Astrocyte (in vitro differentiated cells and primary cell): ENCODE measurements at regions not wholly inside any gene's neighbourhood (a gene's known extent, or its start where the extent isn't known, plus 50 kb on each side); places are given as distances from the start of the nearest gene placed in this dataset.

Experiments
- EZH2 ChIP-seq: IDR thresholded peaks from 2 replicates; pipeline ENCODE4 v1.6.1; 2012; ENCODE audit warnings: mild to moderate bottlenecking, low read length, inconsistent platforms; ENCODE audit not compliant: insufficient read depth
- TF ChIP-seq, protein P1 (sequence below): IDR thresholded peaks from 2 replicates; pipeline ENCODE4 v1.5.1; 2011; ENCODE audit warnings: low read depth, mild to moderate bottlenecking, inconsistent platforms, low read length, moderate library complexity; ENCODE audit not compliant: insufficient read depth

DNA sequence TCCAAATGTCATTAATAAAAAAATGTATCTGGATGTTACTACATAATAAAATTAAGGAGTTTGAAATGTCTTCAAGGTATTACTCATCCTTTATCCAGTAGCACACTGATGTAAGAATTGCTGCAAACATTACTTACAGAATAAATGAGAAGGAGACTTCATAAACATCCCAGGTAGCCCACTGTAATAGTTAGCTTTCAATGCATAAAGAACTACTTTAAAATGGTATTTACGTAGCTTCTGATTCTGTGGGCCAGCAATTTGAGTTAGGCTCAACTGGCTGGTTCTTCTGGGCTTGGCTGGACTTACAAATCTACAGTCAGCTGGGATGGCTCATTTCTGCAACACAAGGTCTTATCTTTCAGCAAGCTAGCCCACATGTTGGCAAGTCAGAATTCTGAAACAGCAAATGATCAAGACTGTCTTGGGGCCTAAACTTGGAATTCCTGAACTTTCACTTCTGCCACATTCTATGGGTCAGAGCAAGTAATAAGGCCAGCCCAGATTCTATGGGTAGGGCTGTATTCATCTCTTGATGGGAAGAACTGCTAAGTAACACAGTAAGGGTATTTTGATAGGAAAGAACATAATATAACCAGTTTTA is 522.5 kb downstream of the IQCM start:
- TF ChIP-seq, protein P1, sequence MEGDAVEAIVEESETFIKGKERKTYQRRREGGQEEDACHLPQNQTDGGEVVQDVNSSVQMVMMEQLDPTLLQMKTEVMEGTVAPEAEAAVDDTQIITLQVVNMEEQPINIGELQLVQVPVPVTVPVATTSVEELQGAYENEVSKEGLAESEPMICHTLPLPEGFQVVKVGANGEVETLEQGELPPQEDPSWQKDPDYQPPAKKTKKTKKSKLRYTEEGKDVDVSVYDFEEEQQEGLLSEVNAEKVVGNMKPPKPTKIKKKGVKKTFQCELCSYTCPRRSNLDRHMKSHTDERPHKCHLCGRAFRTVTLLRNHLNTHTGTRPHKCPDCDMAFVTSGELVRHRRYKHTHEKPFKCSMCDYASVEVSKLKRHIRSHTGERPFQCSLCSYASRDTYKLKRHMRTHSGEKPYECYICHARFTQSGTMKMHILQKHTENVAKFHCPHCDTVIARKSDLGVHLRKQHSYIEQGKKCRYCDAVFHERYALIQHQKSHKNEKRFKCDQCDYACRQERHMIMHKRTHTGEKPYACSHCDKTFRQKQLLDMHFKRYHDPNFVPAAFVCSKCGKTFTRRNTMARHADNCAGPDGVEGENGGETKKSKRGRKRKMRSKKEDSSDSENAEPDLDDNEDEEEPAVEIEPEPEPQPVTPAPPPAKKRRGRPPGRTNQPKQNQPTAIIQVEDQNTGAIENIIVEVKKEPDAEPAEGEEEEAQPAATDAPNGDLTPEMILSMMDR, result no peak
- TF ChIP-seq EZH2, result no peak
